CD4-positive, alpha-beta T cell (primary cell): ENCODE measurements at regions not wholly inside any gene's neighbourhood (a gene's known extent, or its start where the extent isn't known, plus 50 kb on each side); places are given as distances from the start of the nearest gene placed in this dataset.

ENCODE experiments used
- ATAC-seq: fragments of 200-7000 bp; cut with Tn5 transposase; one replicate; pipeline ENCODE4 v1.10.0; 2022; ENCODE audit warnings: mild to moderate bottlenecking; ENCODE audit not compliant: poor library complexity
- CTCF ChIA-PET: fragments of 350-600 bp; sonication (Branson Sonifier 250); formaldehyde crosslinking; loops from one replicate; lab custom pipeline; 2021; ENCODE audit warnings: antibody characterized with exemption, inconsistent platforms; lab: Charles Lee
- POLR2A ChIA-PET: fragments of 350-600 bp; sonication (Branson Sonifier 250); formaldehyde crosslinking; loops from one replicate; lab custom pipeline; 2021; ENCODE audit warnings: antibody characterized with exemption, inconsistent platforms; lab: Charles Lee
- DNase-seq, 14 experiments: peaks; one replicate each; pipeline ENCODE4 v3.0.0-alpha.2; 2013 to 2020; ENCODE audit warnings: mixed read lengths in 2 of 14
- H3K27ac ChIP-seq, 2 donors: one replicate each; pipeline versions ENCODE4 v1.5.1 to v1.7.0; 2013; ENCODE audit warnings: low read length in 2 of 2, low read depth in 1 of 2, mild to moderate bottlenecking in 1 of 2
- H3K27me3 ChIP-seq, 2 experiments: 1 replicate in 1 of 2; 2 replicates in 1 of 2; pipeline versions ENCODE4 v1.6.1 to v1.7.0; 2013; ENCODE audit warnings: low read length in 2 of 2, control low read depth in 1 of 2, mild to moderate bottlenecking in 1 of 2, moderate library complexity in 1 of 2; ENCODE audit not compliant: insufficient read depth in 2 of 2, control insufficient read depth in 1 of 2
- H3K36me3 ChIP-seq: one replicate; pipeline ENCODE4 v1.6.1; 2013; ENCODE audit warnings: low read length, control low read depth; ENCODE audit not compliant: insufficient read depth
- H3K4me1 ChIP-seq: one replicate; pipeline ENCODE4 v1.6.1; 2013; ENCODE audit warnings: low read length, control low read depth; ENCODE audit not compliant: insufficient read depth
- H3K4me3 ChIP-seq: one replicate; pipeline ENCODE4 v1.5.1; 2013; ENCODE audit warnings: mild to moderate bottlenecking, low read length, moderate library complexity
- H3K9me3 ChIP-seq, 2 experiments: 1 replicate in 1 of 2; 2 replicates in 1 of 2; pipeline versions ENCODE4 v1.6.1 to v1.7.0; 2013; ENCODE audit warnings: low read length in 2 of 2, mild to moderate bottlenecking in 2 of 2, control low read depth in 1 of 2, moderate library complexity in 1 of 2; ENCODE audit not compliant: control insufficient read depth in 1 of 2, insufficient read depth in 1 of 2
- H3K27ac Mint-ChIP-seq: one replicate; pipeline ENCODE4 v1.8.0; 2020; ENCODE audit warnings: mixed read lengths
- H3K27me3 Mint-ChIP-seq: one replicate; pipeline ENCODE4 v1.8.0; 2021; ENCODE audit warnings: mixed read lengths
- H3K36me3 Mint-ChIP-seq: one replicate; pipeline ENCODE4 v1.8.0; 2021; ENCODE audit warnings: low read depth, mixed read lengths
- H3K4me1 Mint-ChIP-seq: one replicate; pipeline ENCODE4 v1.8.0; 2021; ENCODE audit warnings: low read depth, mixed read lengths
- H3K4me3 Mint-ChIP-seq: one replicate; pipeline ENCODE4 v1.8.0; 2020; ENCODE audit warnings: mild to moderate bottlenecking, mixed read lengths
- H3K9me3 Mint-ChIP-seq: one replicate; pipeline ENCODE4 v1.8.0; 2020; ENCODE audit warnings: mixed read lengths
- intact Hi-C, 2 experiments: fragments of 100-400 bp; cut with DNase I in 1 of 2; cut with micrococcal nuclease in 1 of 2; formaldehyde crosslinking; loops; one replicate each; pipeline versions ENCODE4 v1.15.1 to v1.9.0; 2023 to 2025; cut with DNase I, micrococcal nuclease
- TF ChIP-seq, protein P1 (sequence below): fragments of 200-600 bp; IDR thresholded peaks from one replicate; pipeline ENCODE4 v1.8.0; 2022; ENCODE audit warnings: antibody characterized with exemption, mild to moderate bottlenecking

DNA sequence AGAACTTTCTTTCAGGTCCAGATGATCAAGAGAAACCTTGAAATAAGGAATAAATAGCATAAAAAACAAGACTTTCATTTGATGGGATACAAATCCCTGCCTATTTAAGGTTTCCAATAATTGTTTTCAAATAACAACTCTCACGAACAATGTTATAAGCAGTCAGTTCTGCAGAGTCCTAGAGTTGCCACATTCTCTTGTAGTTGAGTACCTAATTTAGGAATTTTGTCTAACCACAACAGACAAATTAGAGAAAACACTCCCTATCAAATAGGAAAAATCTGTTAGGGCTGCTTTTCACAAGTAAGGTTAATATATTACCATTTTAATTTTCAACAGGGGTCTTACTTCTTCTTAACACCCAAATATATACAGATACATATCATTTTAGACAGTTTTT, 130.1 kb upstream of the CDH20 start:
- Mint-ChIP-seq H3K27me3 (no peaks in the 10 kb centered on the region), H3K27ac (no peak overlapping the region), H3K36me3 (no peaks in the 10 kb centered on the region), H3K9me3 (no peaks in the 10 kb centered on the region), H3K4me1 (no peaks in the 10 kb centered on the region), H3K4me3 (no peak overlapping the region)
- Histone ChIP-seq H3K27me3 (no peaks in the 10 kb centered on the region), H3K36me3 (no peaks in the 10 kb centered on the region), H3K4me3 (no peak overlapping the region), H3K27ac (no peak overlapping the region), H3K9me3 (peaks cover 0 to 3% of the 10 kb centered on the region in 2 experiments), H3K4me1 (no peaks in the 10 kb centered on the region)
- no peak for DNase-seq
- TF ChIP-seq, protein P1, sequence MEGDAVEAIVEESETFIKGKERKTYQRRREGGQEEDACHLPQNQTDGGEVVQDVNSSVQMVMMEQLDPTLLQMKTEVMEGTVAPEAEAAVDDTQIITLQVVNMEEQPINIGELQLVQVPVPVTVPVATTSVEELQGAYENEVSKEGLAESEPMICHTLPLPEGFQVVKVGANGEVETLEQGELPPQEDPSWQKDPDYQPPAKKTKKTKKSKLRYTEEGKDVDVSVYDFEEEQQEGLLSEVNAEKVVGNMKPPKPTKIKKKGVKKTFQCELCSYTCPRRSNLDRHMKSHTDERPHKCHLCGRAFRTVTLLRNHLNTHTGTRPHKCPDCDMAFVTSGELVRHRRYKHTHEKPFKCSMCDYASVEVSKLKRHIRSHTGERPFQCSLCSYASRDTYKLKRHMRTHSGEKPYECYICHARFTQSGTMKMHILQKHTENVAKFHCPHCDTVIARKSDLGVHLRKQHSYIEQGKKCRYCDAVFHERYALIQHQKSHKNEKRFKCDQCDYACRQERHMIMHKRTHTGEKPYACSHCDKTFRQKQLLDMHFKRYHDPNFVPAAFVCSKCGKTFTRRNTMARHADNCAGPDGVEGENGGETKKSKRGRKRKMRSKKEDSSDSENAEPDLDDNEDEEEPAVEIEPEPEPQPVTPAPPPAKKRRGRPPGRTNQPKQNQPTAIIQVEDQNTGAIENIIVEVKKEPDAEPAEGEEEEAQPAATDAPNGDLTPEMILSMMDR = no peak
- POLR2A ChIA-PET = no interaction called here
- CTCF ChIA-PET = no interaction called here
- no peak for ATAC-seq
- intact Hi-C loops = no loop called here

DNA sequence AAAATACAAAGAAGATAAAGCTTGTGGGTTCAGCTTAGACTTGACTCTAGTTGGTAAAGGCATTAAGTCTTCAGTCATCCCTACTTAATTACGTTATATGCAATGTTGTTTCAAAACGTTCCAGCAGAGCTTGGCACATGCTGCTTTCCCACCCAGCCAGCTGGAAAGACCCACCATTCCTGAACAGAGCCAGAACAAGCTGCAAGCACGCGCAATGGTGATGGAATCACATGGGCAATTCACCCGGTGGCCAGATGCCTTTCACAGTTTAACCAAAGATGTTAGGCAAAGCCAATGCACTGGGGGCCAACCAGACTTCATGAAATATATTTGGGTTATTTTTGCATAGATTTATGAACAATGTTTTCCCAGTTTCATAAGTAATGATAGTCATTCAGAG, 123.4 kb upstream of the CDH20 start:
- no peak overlapping the region for H3K27ac Mint-ChIP-seq
- ATAC-seq = no peak

GRCh38 chr18:61216051-61216450, 117.2 kb upstream of the CDH20 start:
- no peaks in the 10 kb centered on the region for H3K36me3 Mint-ChIP-seq
- CTCF ChIA-PET = no interaction called here
- H3K27me3 ChIP-seq = no peaks in the 10 kb centered on the region
- no peak overlapping the region for H3K27ac ChIP-seq
- intact Hi-C loops = no loop called here
- H3K36me3 ChIP-seq = no peaks in the 10 kb centered on the region
- no peak overlapping the region for H3K27ac Mint-ChIP-seq
- no peaks in the 10 kb centered on the region for H3K4me1 Mint-ChIP-seq
- H3K9me3 Mint-ChIP-seq = peaks cover 6% of the 10 kb centered on the region
- TF ChIP-seq, protein P1 = no peak
- POLR2A ChIA-PET = no interaction called here
- H3K9me3 ChIP-seq = peaks cover 0 to 3% of the 10 kb centered on the region in 2 experiments
- no peaks in the 10 kb centered on the region for H3K27me3 Mint-ChIP-seq
- no peak overlapping the region for H3K4me3 ChIP-seq
- H3K4me3 Mint-ChIP-seq = no peak overlapping the region
- ATAC-seq = no peak
- no peak for DNase-seq
- no peaks in the 10 kb centered on the region for H3K4me1 ChIP-seq

More for the DNA sequence above, 123.4 kb upstream of the CDH20 start:
- no peak for DNase-seq
- TF ChIP-seq, protein P1 = no peak
- no peak overlapping the region for H3K4me3 Mint-ChIP-seq
- Histone ChIP-seq H3K4me3 (no peak overlapping the region), H3K27ac (no peak overlapping the region), H3K27me3 (no peaks in the 10 kb centered on the region), H3K4me1 (no peaks in the 10 kb centered on the region), H3K36me3 (no peaks in the 10 kb centered on the region), H3K9me3 (no peaks in the 10 kb centered on the region)
- ChIA-PET CTCF (no interaction called here), POLR2A (no interaction called here)
- intact Hi-C loops = no loop called here
- H3K36me3 Mint-ChIP-seq = no peaks in the 10 kb centered on the region
- no peaks in the 10 kb centered on the region for H3K27me3 Mint-ChIP-seq
- H3K9me3 Mint-ChIP-seq = peaks cover 6% of the 10 kb centered on the region
- H3K4me1 Mint-ChIP-seq = no peaks in the 10 kb centered on the region
